Cardiac fibroblast (primary cell): ENCODE measurements at regions not wholly inside any gene's neighbourhood (a gene's known extent, or its start where the extent isn't known, plus 50 kb on each side); places are given as distances from the start of the nearest gene placed in this dataset.

ENCODE experiments used
- DNase-seq, 2 donors: peaks; one replicate each; pipeline versions ENCODE4 v3.0.0 to v3.0.0-alpha.2; 2010; ENCODE audit warnings: low read depth in 2 of 2
- H3K4me3 ChIP-seq, 2 donors: replicated peaks in 1 of 2; 1 replicate in 1 of 2; 2 replicates in 1 of 2; pipeline ENCODE4 v1.5.1; 2011; ENCODE audit warnings: low read depth in 2 of 2, low read length in 2 of 2, mild to moderate bottlenecking in 2 of 2, moderate library complexity in 1 of 2
- CTCF ChIP-seq: IDR thresholded peaks from one replicate; pipeline ENCODE4 v1.5.1; 2011; ENCODE audit warnings: low read depth, mild to moderate bottlenecking, low read length, inconsistent platforms

- no peak for TF ChIP-seq CTCF
These were observed 134.9 kb upstream of the TENM4 start for GRCh38 chr11:79575701-79576100.

GRCh38 chr11:79570104-79570503 is 129.3 kb upstream of the TENM4 start:
- DNase-seq, result no peak
- no peak overlapping the region for H3K4me3 ChIP-seq
- no peak for TF ChIP-seq CTCF

More at GRCh38 chr11:79575701-79576100, 134.9 kb upstream of the TENM4 start:
- H3K4me3 ChIP-seq, result no peak overlapping the region
- DNase-seq, result no peak

- DNase-seq, result no peak
- H3K4me3 ChIP-seq, result no peak overlapping the region
- no peak for TF ChIP-seq CTCF
These were observed 123.6 kb upstream of the TENM4 start for GRCh38 chr11:79564288-79564925.

- no peak for TF ChIP-seq CTCF
- DNase-seq, result no peak
- H3K4me3 ChIP-seq, result no peak overlapping the region
These were observed 120.7 kb upstream of the TENM4 start for GRCh38 chr11:79561496-79561895.

- H3K4me3 ChIP-seq, result no peak overlapping the region
- TF ChIP-seq CTCF, result no peak
- no peak for DNase-seq
These were observed 110.0 kb upstream of the TENM4 start for GRCh38 chr11:79550809-79551208.

GRCh38 chr11:79547256-79547655 is 106.4 kb upstream of the TENM4 start:
- H3K4me3 ChIP-seq, result no peak overlapping the region
- no peak for TF ChIP-seq CTCF
- no peak for DNase-seq

- DNase-seq, result no peak
- no peak overlapping the region for H3K4me3 ChIP-seq
- TF ChIP-seq CTCF, result no peak
These were observed 105.5 kb upstream of the TENM4 start for GRCh38 chr11:79546351-79546750.
